ENCODE measurements at regions not wholly inside any gene's neighbourhood (a gene's known extent, or its start where the extent isn't known, plus 50 kb on each side); places are given as distances from the start of the nearest gene placed in this dataset.
A peak's percentile ranks its signal among the peaks of the same experiment; 100 is the strongest.

GRCh38 chr13:59247171-59247570 lies 916.6 kb downstream of the DIAPH3 start (continued):
- TF ChIP-seq FOXJ3 (CRISPR knock-in tag; IDR thresholded peaks at IDR 0.05) (no peak), RCOR1 (IDR thresholded peaks at IDR 0.05; ENCODE audit: low read length) (no peak), USF2 (IDR thresholded peaks at IDR 0.05; ENCODE audit: borderline replicate concordance, low read depth, low read length) (no peak)

GRCh38 chr13:59250336-59251189 lies 913.2 kb downstream of the DIAPH3 start:
- H3K9ac ChIP-seq = no peak overlapping the region

GRCh38 chr13:59259165-59260000 lies 904.3 kb downstream of the DIAPH3 start:
- Histone ChIP-seq H3K9ac (no peak overlapping the region), H3K36me3 (replicated peaks in 1 of 2; ENCODE audit: control insufficient read depth in 1 of 2, insufficient read depth in 2 of 2, low read length in 1 of 2) (no peaks in the 10 kb centered on the region), H3K27me3 (ENCODE audit: insufficient read depth) (no peaks in the 10 kb centered on the region), H3F3A (replicated peaks; ENCODE audit: insufficient read depth) (no peaks in the 10 kb centered on the region), H3K4me1 (ENCODE audit: control insufficient read depth in 1 of 2, insufficient read depth in 2 of 2, low read depth in 1 of 2, low read length in 1 of 2) (peaks cover 0 to 6% of the 10 kb centered on the region in 2 experiments; a peak in 2 of 4 replicates), H3K79me2 (ENCODE audit: insufficient read depth) (no peaks in the 10 kb centered on the region), H3K27ac (ENCODE audit: low read depth in 2 of 2, low read length in 1 of 2) (no peak overlapping the region; a peak in 1 of 4 replicates), H2AFZ (ENCODE audit: low read depth) (no peak overlapping the region), H3K4me2 (no peak overlapping the region), H3K4me3 (ENCODE audit: low read depth in 2 of 2, low read length in 1 of 2) (no peak overlapping the region), H4K20me1 (ENCODE audit: insufficient read depth) (no peaks in the 10 kb centered on the region), H3K9me2 (no peaks in the 10 kb centered on the region), H3K9me3 (no peaks in the 10 kb centered on the region)
- DNase-seq = no peak
- ChIA-PET POLR2A (no interaction called here), CTCF (interaction anchor here (1.0 kb wide), 1 partner anchor 59 kb away, joined by 3 read pairs; no protein-coding TSS in a partner anchor)
- 70% methylated on average over 9 of the region's 9 CpGs for WGBS (ENCODE audit: low lambda C conversion rate)
- TF ChIP-seq REST (IDR thresholded peaks at IDR 0.05; ENCODE audit: low read depth, low read length) (no peak), RCOR1 (IDR thresholded peaks at IDR 0.05; ENCODE audit: low read length) (peak; percentile 49; the same call in 1 of the 2 replicates), GATA2 (CRISPR knock-in tag; IDR thresholded peaks at IDR 0.05) (peak; percentile 57), EP300 (IDR thresholded peaks at IDR 0.05; ENCODE audit: borderline replicate concordance in 1 of 2, low read depth in 1 of 2, low read length in 1 of 2) (no peak)

More at GRCh38 chr13:59250336-59251189, 913.2 kb downstream of the DIAPH3 start:
- DNase-seq = no peak
- H4K20me1 ChIP-seq (ENCODE audit: insufficient read depth) = no peaks in the 10 kb centered on the region
- H3K79me2 ChIP-seq (ENCODE audit: insufficient read depth) = no peaks in the 10 kb centered on the region
- no peak overlapping the region; the same call in 1 of the 2 replicates for H2AFZ ChIP-seq (ENCODE audit: low read depth)
- CTCF ChIA-PET = interaction anchor here (0.9 to 1.2 kb wide), 3 partner anchors 12 to 36 kb away, joined by 3 read pairs; no protein-coding TSS in a partner anchor
- 38% methylated on average over 5 of the region's 5 CpGs for WGBS (ENCODE audit: low lambda C conversion rate)
- no peak for TF ChIP-seq EZH2phosphoT487 (IDR thresholded peaks at IDR 0.05; ENCODE audit: borderline replicate concordance, low read depth)
- no peak for TF ChIP-seq MEF2A (IDR thresholded peaks at IDR 0.05; ENCODE audit: borderline replicate concordance, low read depth)
- POLR2A ChIA-PET = no interaction called here
- H3K9me2 ChIP-seq = no peaks in the 10 kb centered on the region
- H3K9me3 ChIP-seq = no peaks in the 10 kb centered on the region
- no peaks in the 10 kb centered on the region for H3K27me3 ChIP-seq (ENCODE audit: insufficient read depth)
- H3K4me2 ChIP-seq = no peak overlapping the region
- no peaks in the 10 kb centered on the region for H3K36me3 ChIP-seq (replicated peaks in 1 of 2; ENCODE audit: control insufficient read depth in 1 of 2, insufficient read depth in 2 of 2, low read length in 1 of 2)
- H3K4me3 ChIP-seq (ENCODE audit: low read depth in 2 of 2, low read length in 1 of 2) = no peak overlapping the region
- H3K27ac ChIP-seq (ENCODE audit: low read depth in 2 of 2, low read length in 1 of 2) = no peak overlapping the region
- H3F3A ChIP-seq (replicated peaks; ENCODE audit: insufficient read depth) = no peaks in the 10 kb centered on the region
- peaks cover 0 to 9% of the 10 kb centered on the region in 2 experiments; a peak in 1 of 4 replicates for H3K4me1 ChIP-seq (ENCODE audit: control insufficient read depth in 1 of 2, insufficient read depth in 2 of 2, low read depth in 1 of 2, low read length in 1 of 2)
